ENCODE measurements at regions not wholly inside any gene's neighbourhood (a gene's known extent, or its start where the extent isn't known, plus 50 kb on each side); places are given as distances from the start of the nearest gene placed in this dataset.

DNA sequence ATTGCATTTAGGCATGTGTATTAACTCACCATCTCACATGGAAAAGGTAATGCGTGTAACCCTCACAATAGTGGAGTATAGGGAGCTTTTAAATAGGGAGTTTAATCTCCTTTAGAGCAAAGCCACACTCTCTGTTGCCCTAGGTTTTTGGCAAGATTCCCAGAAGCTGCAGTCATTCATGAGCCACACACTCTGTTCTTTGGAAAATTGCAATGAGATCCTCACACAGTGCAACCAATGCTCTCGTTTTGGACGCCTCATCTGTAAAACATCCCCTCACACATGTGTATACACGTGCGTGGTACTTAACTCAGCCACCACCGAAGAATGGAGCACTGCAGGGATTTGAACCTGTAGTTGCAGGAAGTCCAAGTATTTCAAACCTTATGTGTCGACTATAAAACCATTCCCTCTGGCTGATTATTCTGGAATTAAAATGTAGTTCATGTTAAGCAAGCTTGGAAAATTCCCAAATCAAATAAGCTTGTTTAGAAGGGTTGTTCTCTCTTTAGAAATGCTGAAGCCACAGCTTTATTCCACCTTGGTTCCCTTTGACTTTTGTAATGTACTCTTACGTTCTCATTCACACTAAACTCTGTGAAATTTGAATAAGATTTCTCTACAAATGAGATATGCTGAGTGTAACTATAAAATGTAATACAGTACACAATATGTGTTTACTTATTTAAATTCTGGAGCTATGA lies 489.8 kb upstream of the MANEA start (continued):
- TF ChIP-seq, protein P1, sequence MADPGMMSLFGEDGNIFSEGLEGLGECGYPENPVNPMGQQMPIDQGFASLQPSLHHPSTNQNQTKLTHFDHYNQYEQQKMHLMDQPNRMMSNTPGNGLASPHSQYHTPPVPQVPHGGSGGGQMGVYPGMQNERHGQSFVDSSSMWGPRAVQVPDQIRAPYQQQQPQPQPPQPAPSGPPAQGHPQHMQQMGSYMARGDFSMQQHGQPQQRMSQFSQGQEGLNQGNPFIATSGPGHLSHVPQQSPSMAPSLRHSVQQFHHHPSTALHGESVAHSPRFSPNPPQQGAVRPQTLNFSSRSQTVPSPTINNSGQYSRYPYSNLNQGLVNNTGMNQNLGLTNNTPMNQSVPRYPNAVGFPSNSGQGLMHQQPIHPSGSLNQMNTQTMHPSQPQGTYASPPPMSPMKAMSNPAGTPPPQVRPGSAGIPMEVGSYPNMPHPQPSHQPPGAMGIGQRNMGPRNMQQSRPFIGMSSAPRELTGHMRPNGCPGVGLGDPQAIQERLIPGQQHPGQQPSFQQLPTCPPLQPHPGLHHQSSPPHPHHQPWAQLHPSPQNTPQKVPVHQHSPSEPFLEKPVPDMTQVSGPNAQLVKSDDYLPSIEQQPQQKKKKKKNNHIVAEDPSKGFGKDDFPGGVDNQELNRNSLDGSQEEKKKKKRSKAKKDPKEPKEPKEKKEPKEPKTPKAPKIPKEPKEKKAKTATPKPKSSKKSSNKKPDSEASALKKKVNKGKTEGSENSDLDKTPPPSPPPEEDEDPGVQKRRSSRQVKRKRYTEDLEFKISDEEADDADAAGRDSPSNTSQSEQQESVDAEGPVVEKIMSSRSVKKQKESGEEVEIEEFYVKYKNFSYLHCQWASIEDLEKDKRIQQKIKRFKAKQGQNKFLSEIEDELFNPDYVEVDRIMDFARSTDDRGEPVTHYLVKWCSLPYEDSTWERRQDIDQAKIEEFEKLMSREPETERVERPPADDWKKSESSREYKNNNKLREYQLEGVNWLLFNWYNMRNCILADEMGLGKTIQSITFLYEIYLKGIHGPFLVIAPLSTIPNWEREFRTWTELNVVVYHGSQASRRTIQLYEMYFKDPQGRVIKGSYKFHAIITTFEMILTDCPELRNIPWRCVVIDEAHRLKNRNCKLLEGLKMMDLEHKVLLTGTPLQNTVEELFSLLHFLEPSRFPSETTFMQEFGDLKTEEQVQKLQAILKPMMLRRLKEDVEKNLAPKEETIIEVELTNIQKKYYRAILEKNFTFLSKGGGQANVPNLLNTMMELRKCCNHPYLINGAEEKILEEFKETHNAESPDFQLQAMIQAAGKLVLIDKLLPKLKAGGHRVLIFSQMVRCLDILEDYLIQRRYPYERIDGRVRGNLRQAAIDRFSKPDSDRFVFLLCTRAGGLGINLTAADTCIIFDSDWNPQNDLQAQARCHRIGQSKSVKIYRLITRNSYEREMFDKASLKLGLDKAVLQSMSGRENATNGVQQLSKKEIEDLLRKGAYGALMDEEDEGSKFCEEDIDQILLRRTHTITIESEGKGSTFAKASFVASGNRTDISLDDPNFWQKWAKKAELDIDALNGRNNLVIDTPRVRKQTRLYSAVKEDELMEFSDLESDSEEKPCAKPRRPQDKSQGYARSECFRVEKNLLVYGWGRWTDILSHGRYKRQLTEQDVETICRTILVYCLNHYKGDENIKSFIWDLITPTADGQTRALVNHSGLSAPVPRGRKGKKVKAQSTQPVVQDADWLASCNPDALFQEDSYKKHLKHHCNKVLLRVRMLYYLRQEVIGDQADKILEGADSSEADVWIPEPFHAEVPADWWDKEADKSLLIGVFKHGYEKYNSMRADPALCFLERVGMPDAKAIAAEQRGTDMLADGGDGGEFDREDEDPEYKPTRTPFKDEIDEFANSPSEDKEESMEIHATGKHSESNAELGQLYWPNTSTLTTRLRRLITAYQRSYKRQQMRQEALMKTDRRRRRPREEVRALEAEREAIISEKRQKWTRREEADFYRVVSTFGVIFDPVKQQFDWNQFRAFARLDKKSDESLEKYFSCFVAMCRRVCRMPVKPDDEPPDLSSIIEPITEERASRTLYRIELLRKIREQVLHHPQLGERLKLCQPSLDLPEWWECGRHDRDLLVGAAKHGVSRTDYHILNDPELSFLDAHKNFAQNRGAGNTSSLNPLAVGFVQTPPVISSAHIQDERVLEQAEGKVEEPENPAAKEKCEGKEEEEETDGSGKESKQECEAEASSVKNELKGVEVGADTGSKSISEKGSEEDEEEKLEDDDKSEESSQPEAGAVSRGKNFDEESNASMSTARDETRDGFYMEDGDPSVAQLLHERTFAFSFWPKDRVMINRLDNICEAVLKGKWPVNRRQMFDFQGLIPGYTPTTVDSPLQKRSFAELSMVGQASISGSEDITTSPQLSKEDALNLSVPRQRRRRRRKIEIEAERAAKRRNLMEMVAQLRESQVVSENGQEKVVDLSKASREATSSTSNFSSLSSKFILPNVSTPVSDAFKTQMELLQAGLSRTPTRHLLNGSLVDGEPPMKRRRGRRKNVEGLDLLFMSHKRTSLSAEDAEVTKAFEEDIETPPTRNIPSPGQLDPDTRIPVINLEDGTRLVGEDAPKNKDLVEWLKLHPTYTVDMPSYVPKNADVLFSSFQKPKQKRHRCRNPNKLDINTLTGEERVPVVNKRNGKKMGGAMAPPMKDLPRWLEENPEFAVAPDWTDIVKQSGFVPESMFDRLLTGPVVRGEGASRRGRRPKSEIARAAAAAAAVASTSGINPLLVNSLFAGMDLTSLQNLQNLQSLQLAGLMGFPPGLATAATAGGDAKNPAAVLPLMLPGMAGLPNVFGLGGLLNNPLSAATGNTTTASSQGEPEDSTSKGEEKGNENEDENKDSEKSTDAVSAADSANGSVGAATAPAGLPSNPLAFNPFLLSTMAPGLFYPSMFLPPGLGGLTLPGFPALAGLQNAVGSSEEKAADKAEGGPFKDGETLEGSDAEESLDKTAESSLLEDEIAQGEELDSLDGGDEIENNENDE (IDR thresholded peaks at IDR 0.05; ENCODE audit: insufficient replicate concordance, low read length) = no peak
- TF ChIP-seq EZH2 (IDR thresholded peaks at IDR 0.05; ENCODE audit: low read depth, low read length, severe bottlenecking) (no peak), GTF2F1 (IDR thresholded peaks at IDR 0.05; ENCODE audit: borderline replicate concordance, low read depth, low read length) (no peak)
